Endometrium (tissue), 2 donors: ENCODE measurements at regions not wholly inside any gene's neighbourhood (a gene's known extent, or its start where the extent isn't known, plus 50 kb on each side); places are given as distances from the start of the nearest gene placed in this dataset.

ENCODE experiments used
- FAIRE-seq: peaks from 2 replicates; lab custom pipeline; 2012; peaks lifted over from hg19 to GRCh38; lab: Jason Lieb, UNC
- donor health status: control.
- donor health status: control.

GRCh38 chr13:72165276-72165675 is 298.3 kb upstream of the DACH1 start:
- no peak for FAIRE-seq

DNA sequence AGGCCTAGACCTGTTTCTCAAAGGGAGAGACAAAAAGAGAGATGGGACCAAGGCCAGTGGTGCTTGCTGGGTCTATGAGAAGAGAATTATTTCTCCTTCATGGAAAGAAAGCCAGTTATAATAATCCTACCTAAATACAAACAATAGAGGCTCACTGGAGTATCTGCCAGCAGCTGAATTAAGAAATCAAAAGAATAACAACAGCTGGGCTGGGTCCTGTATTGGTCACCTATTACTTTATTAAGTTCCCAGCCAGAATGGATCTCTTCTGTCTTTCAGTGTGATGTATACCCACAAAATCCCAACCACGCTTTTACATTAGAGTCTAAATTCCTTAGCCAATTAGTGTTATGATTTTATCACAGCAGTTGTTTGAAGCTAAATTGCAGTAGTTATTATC is 297.8 kb upstream of the DACH1 start:
- no peak for FAIRE-seq

DNA sequence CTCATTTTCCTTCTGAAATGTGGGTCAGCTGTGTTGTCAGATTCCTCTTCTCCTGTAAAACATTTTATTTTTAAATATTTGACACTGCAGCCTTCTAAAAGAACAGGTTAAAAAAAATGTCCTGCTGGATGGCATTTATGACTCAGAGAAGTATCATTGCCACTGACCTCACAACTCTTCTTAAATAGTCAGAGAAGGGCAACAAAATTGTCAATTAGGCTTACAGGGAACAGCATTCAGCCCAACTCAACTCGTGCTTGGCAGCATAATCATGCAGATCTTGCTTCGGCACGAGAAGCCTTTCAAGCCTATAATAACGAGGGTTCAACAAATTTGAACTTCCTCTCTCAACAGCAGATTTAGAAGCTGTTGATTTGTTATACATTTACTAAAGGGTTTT is 296.7 kb upstream of the DACH1 start:
- no peak for FAIRE-seq

GRCh38 chr13:72160977-72161376 is 294.0 kb upstream of the DACH1 start:
- FAIRE-seq: no peak

DNA sequence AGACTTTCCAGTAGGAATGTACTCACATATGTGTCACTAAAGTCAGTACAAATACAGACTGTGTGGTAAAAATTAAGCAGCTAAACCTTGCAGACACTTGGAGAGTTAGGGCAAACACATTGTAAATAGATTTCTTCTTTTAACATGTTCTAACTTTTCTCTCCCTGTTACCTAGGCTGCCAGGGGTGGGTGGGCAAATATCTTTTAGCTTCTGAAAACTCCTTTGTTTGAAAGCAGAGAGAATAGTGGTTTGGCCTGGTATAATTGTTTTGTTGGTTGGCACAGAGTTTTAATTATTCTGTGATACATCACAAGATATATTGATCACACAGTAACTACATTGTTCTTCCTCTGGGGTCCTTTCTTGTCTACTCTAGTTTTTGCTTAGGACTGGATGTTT is 289.8 kb upstream of the DACH1 start:
- no peak for FAIRE-seq

DNA sequence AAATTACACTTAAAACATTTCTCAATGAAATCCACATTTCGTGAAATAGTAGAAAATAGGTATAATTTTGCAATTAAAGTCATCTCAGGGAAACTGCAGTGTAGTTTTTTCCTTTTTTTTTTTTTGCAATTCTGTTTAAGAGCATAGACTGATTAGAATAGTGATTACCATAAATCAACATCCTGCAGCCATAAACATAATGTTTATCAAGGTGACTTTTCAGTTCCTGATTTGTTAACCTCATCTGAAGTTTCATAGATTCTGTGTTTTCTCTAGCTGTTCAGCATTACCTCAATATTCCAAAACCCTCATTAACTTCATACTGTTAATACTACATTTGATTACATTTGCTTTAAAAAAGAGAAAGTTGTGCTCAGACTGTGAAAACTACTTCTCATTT is 286.3 kb upstream of the DACH1 start:
- FAIRE-seq: no peak

GRCh38 chr13:72151241-72151640 is 284.2 kb upstream of the DACH1 start:
- FAIRE-seq: peak; percentile 8

DNA sequence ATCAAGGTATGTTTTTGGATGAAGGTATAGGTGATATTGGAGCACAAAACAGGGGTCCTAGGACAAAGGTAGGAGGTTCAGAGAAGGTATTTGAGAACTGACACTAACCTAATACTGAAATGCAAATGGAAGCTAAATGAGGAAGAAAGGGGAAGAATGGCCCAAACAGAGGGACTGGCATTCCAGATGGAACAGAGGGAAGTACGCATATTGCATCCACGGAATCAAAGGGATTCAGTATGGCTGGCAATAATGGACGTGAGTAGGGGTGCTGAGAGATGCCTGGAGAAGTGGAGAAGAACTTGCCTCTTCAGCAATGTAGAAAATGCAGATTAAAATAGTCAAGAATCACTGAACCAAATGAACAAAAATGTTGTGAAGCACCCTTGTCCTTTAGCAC is 283.5 kb upstream of the DACH1 start:
- FAIRE-seq: no peak

DNA sequence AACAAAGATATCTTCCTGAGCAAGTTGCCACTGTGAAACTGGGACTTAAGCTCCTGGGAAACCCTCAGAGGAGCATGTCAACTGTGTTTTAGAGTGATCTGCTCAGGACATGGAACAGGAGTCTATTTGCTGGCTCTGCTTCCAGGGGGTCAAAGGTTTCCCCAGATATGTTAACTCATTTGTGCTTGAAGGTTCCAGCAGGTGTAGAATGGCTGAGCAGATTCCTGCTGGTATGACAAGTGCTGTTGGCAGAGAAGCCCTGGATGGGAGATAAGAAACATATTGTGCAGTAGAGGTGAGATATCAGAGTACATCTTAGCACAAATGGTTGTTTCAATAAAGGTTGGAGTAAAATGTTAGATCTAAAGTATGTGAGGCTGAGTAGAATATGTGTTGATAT is 282.7 kb upstream of the DACH1 start:
- FAIRE-seq: no peak

DNA sequence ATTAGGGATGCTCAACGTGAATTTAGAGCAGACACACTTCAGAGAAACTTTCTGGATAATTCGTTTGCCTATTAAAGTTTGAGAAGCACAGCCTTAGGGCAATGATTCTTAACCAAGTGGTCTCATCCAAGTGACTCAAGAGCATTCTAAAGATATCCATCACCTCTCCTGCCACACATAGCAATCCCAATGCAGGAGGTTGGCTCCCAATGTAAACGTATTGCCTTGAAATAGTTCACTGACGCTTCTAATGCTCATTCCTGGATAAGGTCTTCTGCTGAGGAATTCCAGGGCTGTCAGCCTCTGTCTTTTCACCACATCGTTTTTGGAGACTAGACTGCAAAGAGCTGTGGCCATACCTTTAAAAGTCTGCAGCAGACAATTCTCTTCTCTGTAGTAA is 279.8 kb upstream of the DACH1 start:
- FAIRE-seq: no peak

DNA sequence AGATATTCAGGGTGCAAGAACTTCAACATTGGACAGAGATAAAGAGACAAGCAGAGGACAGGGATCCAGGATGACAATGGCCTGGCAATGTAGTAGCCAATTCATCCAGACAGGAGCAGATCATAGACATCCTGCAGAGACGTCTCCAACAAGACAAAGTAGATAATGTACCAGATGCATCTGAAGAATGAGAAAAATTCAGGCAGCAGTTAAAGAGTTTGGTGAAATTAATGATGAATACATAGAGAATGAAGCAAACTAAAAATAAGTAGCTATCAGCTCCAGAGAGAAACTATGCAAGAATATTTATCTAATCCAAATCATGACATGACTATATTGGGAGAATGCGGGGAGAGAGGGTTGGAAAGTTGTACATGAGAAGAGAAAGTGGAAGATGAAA is 278.4 kb upstream of the DACH1 start:
- FAIRE-seq: no peak

DNA sequence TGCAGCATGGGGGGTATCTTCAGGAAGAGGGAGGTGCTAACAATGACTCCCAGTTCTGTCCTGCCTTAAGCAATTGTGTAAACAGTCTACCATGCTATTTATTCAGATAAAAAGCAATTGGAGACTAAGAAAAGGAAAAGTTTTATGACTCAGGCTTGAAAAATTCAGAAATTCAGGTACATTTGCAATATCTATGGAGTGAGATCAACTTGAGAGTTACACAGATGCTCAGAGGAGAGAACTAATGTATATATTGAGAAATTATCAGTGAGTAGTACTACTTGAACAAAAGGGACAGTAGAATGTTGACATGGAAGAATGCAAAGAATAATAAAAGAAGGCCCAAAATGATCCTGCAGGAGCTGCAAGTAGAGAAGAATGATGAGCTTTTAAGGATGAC is 277.6 kb upstream of the DACH1 start:
- no peak for FAIRE-seq

DNA sequence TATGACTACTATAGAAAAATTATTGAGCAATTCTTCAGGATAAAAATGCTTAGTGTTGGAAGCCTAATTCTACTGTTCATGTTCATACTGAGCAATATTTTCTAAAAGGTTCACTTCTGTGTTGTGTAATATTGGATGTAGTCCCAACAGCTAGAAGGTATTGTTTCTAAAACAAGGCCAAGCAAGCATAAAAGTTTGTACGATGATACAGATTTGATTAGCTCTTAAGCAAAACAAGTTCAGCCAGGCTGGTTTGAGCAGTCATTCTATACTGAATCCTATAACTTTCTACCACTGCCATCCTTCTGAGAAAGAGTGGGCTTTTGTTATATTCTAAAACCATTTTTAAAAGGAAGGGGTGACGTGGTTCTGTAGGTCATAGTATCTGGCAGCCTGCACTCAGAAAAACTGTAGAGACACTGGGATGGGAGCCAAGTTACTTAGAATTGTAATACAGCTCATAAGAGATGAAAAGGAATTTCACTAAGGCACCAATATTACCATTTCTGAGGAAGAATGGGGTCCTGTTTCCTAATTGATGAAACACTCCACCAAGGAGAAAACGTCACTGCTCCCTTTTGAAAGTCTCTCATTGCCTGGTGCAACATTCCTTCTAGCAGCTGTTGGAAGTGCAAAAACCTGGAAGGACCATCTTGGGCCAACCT is 275.0 kb upstream of the DACH1 start:
- peak; percentile 46 for FAIRE-seq

DNA sequence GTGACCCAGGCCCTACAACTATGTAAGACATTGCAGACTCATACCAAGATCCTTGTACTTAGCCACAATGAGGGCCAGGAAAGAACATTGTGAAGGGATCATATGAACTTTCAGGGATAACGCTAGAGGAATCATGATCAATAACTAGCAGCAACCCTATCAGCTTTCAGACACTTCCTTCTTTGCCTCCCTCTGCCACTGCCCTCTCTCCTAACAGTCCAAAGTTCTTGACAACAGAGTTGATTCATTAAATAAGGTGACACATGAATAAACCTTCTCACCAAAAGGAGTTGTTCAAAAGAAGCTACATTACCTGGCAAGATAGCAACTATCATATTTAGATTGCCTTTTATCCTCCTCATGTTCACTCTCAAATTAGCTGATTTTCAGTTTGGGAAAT is 272.2 kb upstream of the DACH1 start:
- FAIRE-seq: no peak

- no peak for FAIRE-seq
Observed at GRCh38 chr13:72132075-72132474, 265.1 kb upstream of the DACH1 start.

- no peak for FAIRE-seq
Observed at GRCh38 chr13:72129117-72129516, 262.1 kb upstream of the DACH1 start.

DNA sequence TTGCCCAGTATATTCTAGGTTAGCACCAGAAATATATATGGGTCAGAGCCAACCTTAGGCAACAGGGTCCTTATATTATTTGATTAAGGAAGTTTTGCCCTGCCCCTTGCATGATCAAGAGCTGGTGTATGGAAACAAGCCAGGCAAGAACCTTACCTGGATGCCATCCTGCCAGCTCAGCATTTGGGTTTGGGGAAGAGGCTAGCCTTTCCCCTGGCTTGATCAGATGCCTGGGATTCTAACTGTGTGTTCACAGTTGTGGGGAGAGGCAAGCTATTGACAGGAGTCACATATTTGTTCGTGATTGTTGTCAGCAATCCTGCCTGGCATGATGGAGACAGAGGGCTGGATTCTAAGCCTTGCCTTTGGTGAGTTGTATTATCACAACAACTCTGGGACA is 260.0 kb upstream of the DACH1 start:
- FAIRE-seq: no peak

DNA sequence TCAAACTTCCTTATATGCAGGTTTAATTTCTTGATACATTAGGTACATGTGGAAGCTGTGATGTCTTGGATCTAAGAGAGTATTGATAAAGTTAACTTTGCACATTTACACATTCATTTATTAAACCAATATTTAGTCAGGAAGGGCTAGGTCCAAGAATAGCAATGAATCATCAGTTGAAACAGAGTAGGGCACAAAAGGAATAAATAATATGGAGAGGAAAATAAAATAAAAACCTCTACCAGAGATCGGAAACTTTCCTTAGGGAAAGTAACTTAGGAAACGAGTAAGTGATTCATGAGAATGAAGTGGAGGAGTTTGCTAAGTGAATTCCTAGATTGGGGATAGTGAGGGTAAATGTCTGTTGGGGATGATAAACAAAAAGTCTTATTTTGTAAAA is 259.4 kb upstream of the DACH1 start:
- FAIRE-seq: no peak

DNA sequence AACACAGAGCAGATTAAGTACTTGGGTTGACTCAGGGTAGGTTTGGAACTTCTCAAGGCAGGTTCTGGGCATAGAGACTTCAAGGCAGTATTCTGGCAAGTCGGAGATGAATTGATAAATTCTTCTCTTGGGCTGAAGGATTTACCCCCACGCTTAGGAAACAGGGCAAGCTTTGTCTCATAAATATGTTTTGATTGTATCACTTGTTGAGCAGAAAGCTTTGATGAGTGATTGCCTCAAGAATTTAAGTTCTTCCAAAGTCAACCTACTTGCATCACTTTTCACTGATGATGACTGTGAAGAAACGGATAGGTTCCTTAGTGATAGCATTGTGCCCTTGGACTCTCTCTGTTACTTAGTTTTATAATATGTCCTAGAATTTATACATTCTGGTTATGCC is 258.6 kb upstream of the DACH1 start:
- FAIRE-seq: no peak

- FAIRE-seq: no peak
Observed at GRCh38 chr13:72122661-72123255, 255.8 kb upstream of the DACH1 start.

DNA sequence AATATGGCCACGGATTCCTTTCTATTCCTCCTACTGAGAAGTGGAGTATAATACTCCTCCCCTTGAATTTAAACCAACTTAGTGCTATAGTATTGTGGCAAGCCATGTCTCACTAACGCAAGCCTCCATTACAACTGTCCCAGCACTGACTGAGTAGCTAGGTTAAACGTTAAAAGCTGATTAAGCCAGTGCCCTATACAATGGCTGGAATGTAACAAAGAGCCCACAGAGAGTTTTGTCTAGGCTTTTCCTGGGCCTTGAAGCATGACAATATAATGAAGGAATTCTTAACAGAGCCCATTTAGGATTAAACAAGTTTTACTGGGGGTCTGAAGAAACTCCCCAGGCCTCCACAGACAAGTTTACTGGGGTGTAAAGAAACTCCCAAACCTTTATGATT is 254.5 kb upstream of the DACH1 start:
- no peak for FAIRE-seq

GRCh38 chr13:72120632-72121031 is 253.6 kb upstream of the DACH1 start:
- no peak for FAIRE-seq

DNA sequence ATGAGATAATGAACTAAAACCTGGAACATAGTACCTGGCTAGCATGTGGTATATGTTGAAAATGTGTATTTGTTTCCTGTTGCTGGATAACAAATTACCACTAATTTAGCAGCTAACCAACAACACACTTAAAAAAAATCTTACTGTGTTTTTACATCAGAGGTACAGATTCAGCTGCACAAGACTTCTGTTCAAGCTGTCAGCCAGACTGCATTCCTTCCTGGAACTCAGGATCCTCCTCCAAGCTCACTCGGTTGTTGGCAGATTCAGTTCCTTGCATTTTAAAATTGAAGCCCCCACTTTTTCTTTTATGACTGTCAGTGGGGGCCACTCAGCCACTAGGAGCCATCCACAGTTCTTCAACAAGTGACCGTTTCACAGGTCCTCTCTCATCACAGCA is 246.9 kb upstream of the DACH1 start:
- no peak for FAIRE-seq

DNA sequence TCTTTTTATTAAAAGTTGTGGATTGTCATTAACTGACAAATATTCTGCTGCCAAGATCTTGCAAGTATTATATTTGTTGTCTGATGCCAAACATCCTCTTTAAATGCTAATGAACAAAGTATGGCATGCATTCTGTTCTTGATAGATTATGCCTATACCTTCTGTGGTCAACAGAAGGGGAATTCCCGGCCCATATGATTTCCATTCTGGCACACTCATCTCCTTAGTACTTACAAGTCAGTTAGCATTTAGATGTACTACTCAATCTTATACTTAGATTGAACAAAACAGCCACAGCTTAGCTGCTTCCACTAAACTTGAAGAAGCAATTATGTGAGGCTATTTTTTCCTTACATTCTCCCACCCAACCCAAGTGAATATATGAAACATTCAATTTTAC is 246.1 kb upstream of the DACH1 start:
- FAIRE-seq: no peak

GRCh38 chr13:72112216-72112615 is 245.2 kb upstream of the DACH1 start:
- no peak for FAIRE-seq
